GM21529 (cell line): ENCODE measurements at regions not wholly inside any gene's neighbourhood (a gene's known extent, or its start where the extent isn't known, plus 50 kb on each side); places are given as distances from the start of the nearest gene placed in this dataset.
"Not testable (repeated sequence)": the region's sequence is repeated elsewhere in the genome, so short reads cannot be mapped to it uniquely, and the experiment has no call there.

Source experiments
- ATAC-seq: cut with Tn5 transposase; IDR thresholded peaks from one replicate; pipeline ENCODE4 v1.9.1; 2021; ENCODE audit not compliant: unreplicated experiment

GRCh38 chr1:30533796-30534550 lies 189.4 kb downstream of the MATN1 start:
- ATAC-seq, result no peak

- no peak for ATAC-seq
Measured at GRCh38 chr1:30533141-30533540, 190.2 kb downstream of the MATN1 start.

GRCh38 chr1:30532621-30533020 lies 190.8 kb downstream of the MATN1 start:
- no peak for ATAC-seq

- no peak for ATAC-seq
Measured at GRCh38 chr1:30527511-30528140, 195.8 kb downstream of the MATN1 start.

- no peak for ATAC-seq
Measured at GRCh38 chr1:30526652-30527345, 196.6 kb downstream of the MATN1 start.

- ATAC-seq, result no peak
Measured at GRCh38 chr1:30525971-30526651, 197.3 kb downstream of the MATN1 start.

- no peak for ATAC-seq
Measured at GRCh38 chr1:30525631-30525970, 197.8 kb downstream of the MATN1 start.

- ATAC-seq, result no peak
Measured at GRCh38 chr1:30524840-30525617, 198.4 kb downstream of the MATN1 start.

GRCh38 chr1:30524025-30524555 lies 199.3 kb downstream of the MATN1 start:
- not testable (repeated sequence) for ATAC-seq

- no peak for ATAC-seq
Measured at GRCh38 chr1:30523055-30524020, 200.0 kb downstream of the MATN1 start.

GRCh38 chr1:30522031-30523004 lies 201.1 kb downstream of the MATN1 start:
- no peak for ATAC-seq

- ATAC-seq, result no peak
Measured at GRCh38 chr1:30521261-30521865, 202.0 kb downstream of the MATN1 start.

- ATAC-seq, result no peak
Measured at GRCh38 chr1:30520476-30520875, 202.9 kb downstream of the MATN1 start.

GRCh38 chr1:30519201-30519763 lies 204.1 kb downstream of the MATN1 start:
- ATAC-seq, result no peak

- ATAC-seq, result no peak
Measured at GRCh38 chr1:30518696-30519095, 204.7 kb downstream of the MATN1 start.

- ATAC-seq, result no peak
Measured at GRCh38 chr1:30518186-30518585, 205.2 kb downstream of the MATN1 start.

- not testable (repeated sequence) for ATAC-seq
Measured at GRCh38 chr1:30517666-30518065, 205.7 kb downstream of the MATN1 start.
